Neuronal stem cell (in vitro differentiated cells): ENCODE measurements at regions not wholly inside any gene's neighbourhood (a gene's known extent, or its start where the extent isn't known, plus 50 kb on each side); places are given as distances from the start of the nearest gene placed in this dataset.

ENCODE experiments used
- DNase-seq: peaks from one replicate; pipeline ENCODE4 v3.0.0-alpha.2; 2013; ENCODE audit warnings: low spot score
- H2AFZ ChIP-seq: one replicate; pipeline ENCODE4 v1.6.1; 2013; ENCODE audit warnings: mild to moderate bottlenecking, low read length, inconsistent platforms
- H2AK5ac ChIP-seq: 2 replicates; pipeline ENCODE4 v1.6.1; 2013; ENCODE audit warnings: low read depth, mild to moderate bottlenecking, inconsistent platforms, low read length, moderate library complexity, mixed read lengths
- H2BK120ac ChIP-seq: 2 replicates; pipeline ENCODE4 v1.6.1; 2013; ENCODE audit warnings: low read depth, mild to moderate bottlenecking, inconsistent platforms, low read length, moderate library complexity, mixed read lengths
- H2BK12ac ChIP-seq: one replicate; pipeline ENCODE4 v1.6.1; 2013; ENCODE audit warnings: low read length, inconsistent platforms
- H2BK15ac ChIP-seq: 2 replicates; pipeline ENCODE4 v1.6.1; 2013; ENCODE audit warnings: mild to moderate bottlenecking, low read length, inconsistent platforms, mixed read lengths
- H2BK5ac ChIP-seq: one replicate; pipeline ENCODE4 v1.6.1; 2013; ENCODE audit warnings: inconsistent platforms, mild to moderate bottlenecking, low read length, moderate library complexity
- H3K14ac ChIP-seq: one replicate; pipeline ENCODE4 v1.6.1; 2013; ENCODE audit warnings: low read length, inconsistent platforms
- H3K18ac ChIP-seq: 2 replicates; pipeline ENCODE4 v1.6.1; 2013; ENCODE audit warnings: low read length, inconsistent platforms
- H3K23ac ChIP-seq: 2 replicates; pipeline ENCODE4 v1.6.1; 2013; ENCODE audit warnings: low read depth, mild to moderate bottlenecking, mixed read lengths, low read length, inconsistent platforms; ENCODE audit not compliant: poor library complexity
- H3K27ac ChIP-seq: replicated peaks from 3 replicates; pipeline ENCODE4 v1.5.1; 2013; ENCODE audit warnings: low read length, inconsistent platforms
- H3K27me3 ChIP-seq, 3 experiments: 2 replicates each; pipeline ENCODE4 v1.6.1; 2013; ENCODE audit warnings: low read length in 3 of 3, mild to moderate bottlenecking in 2 of 3, inconsistent platforms in 1 of 3, low read depth in 1 of 3, mixed read lengths in 1 of 3, moderate library complexity in 1 of 3; ENCODE audit not compliant: control insufficient read depth in 3 of 3, insufficient read depth in 3 of 3
- H3K36me3 ChIP-seq, 2 donors: replicated peaks in 1 of 2; 2 replicates each; pipeline ENCODE4 v1.6.1; 2013; ENCODE audit warnings: low read length in 2 of 2; ENCODE audit not compliant: control insufficient read depth in 2 of 2, insufficient read depth in 2 of 2
- H3K4ac ChIP-seq: 2 replicates; pipeline ENCODE4 v1.6.1; 2013; ENCODE audit warnings: inconsistent platforms, mild to moderate bottlenecking, low read length, moderate library complexity
- H3K4me1 ChIP-seq, 2 donors: 1 replicate in 1 of 2; 2 replicates in 1 of 2; pipeline ENCODE4 v1.6.1; 2013; ENCODE audit warnings: low read length in 2 of 2, low read depth in 1 of 2; ENCODE audit not compliant: control insufficient read depth in 2 of 2, insufficient read depth in 1 of 2
- H3K4me2 ChIP-seq: one replicate; pipeline ENCODE4 v1.6.1; 2013; ENCODE audit warnings: mild to moderate bottlenecking, low read length, inconsistent platforms; ENCODE audit not compliant: insufficient read depth, poor library complexity, severe bottlenecking
- H3K4me3 ChIP-seq, 2 donors: 2 replicates each; pipeline ENCODE4 v1.5.1; 2013; ENCODE audit warnings: low read length in 2 of 2, mild to moderate bottlenecking in 2 of 2, inconsistent platforms in 1 of 2, moderate library complexity in 1 of 2
- H3K79me1 ChIP-seq: one replicate; pipeline ENCODE4 v1.6.1; 2013; ENCODE audit warnings: low read depth, mild to moderate bottlenecking, inconsistent platforms, low read length, moderate library complexity
- H3K9ac ChIP-seq: one replicate; pipeline ENCODE4 v1.6.1; 2013; ENCODE audit warnings: mild to moderate bottlenecking, low read depth, low read length, inconsistent platforms; ENCODE audit not compliant: poor library complexity
- H3K9me3 ChIP-seq, 2 donors: replicated peaks in 1 of 2; 2 replicates each; pipeline versions ENCODE3 to v1.6.1; 2013; ENCODE audit warnings: low read length in 2 of 2, mild to moderate bottlenecking in 2 of 2, inconsistent platforms in 1 of 2, low read depth in 1 of 2, mixed read lengths in 1 of 2, moderate library complexity in 1 of 2; ENCODE audit not compliant: control insufficient read depth in 2 of 2, insufficient read depth in 1 of 2
- H4K8ac ChIP-seq: one replicate; pipeline ENCODE4 v1.6.1; 2013; ENCODE audit warnings: low read depth, mild to moderate bottlenecking, inconsistent platforms, low read length, moderate library complexity
- H4K91ac ChIP-seq: one replicate; pipeline ENCODE4 v1.6.1; 2013; ENCODE audit warnings: low read length, low read depth, mild to moderate bottlenecking, inconsistent platforms; ENCODE audit not compliant: poor library complexity
- WGBS, 2 donors: extraction: QIAGEN DNeasy Blood & Tissue Kit; methylation state at CpG; one replicate each; pipeline ENCODE4 v1.1.7; 2013; ENCODE audit warnings: missing lambda C conversion rate in 2 of 2, mixed read lengths in 1 of 2; ENCODE audit not compliant: insufficient read length in 2 of 2, insufficient replicate concordance in 1 of 2; ENCODE audit errors: extremely low coverage in 2 of 2; 5-methylcytosine and 5-hydroxymethylcytosine counted together

- Histone ChIP-seq H3K4me2 (no peak overlapping the region), H2BK12ac (no peak overlapping the region), H2AK5ac (no peak overlapping the region), H3K27ac (no peak overlapping the region), H2BK5ac (no peak overlapping the region), H3K36me3 (no peaks in the 10 kb centered on the region), H3K4me1 (no peaks in the 10 kb centered on the region), H3K79me1 (no peaks in the 10 kb centered on the region), H2BK15ac (no peak overlapping the region), H2BK120ac (no peak overlapping the region), H3K9me3 (no peaks in the 10 kb centered on the region), H4K91ac (no peak overlapping the region), H3K9ac (no peak overlapping the region), H4K8ac (no peak overlapping the region), H3K27me3 (no peaks in the 10 kb centered on the region), H3K18ac (no peak overlapping the region), H3K23ac (no peak overlapping the region), H3K14ac (no peak overlapping the region), H3K4me3 (no peak overlapping the region), H2AFZ (no peak overlapping the region), H3K4ac (no peak overlapping the region)
- WGBS, 2 donors: no CpG with 5 or more reads among the region's 3 CpGs
- no peak for DNase-seq
Measured at GRCh38 chr14:44271006-44271405, 236.1 kb downstream of the FSCB start.

- H2BK15ac ChIP-seq: no peak overlapping the region
- no CpG with 5 or more reads among the region's 2 CpGs for WGBS, 2 donors
- H2AK5ac ChIP-seq: no peak overlapping the region
- H3K9me3 ChIP-seq: no peaks in the 10 kb centered on the region
- no peak overlapping the region for H3K4me2 ChIP-seq
- H3K79me1 ChIP-seq: no peaks in the 10 kb centered on the region
- H2BK120ac ChIP-seq: no peak overlapping the region
- no peak overlapping the region for H3K4ac ChIP-seq
- H3K14ac ChIP-seq: no peak overlapping the region
- no peak overlapping the region for H3K9ac ChIP-seq
- no peak overlapping the region for H2BK12ac ChIP-seq
- no peak overlapping the region for H2BK5ac ChIP-seq
- no peaks in the 10 kb centered on the region for H3K36me3 ChIP-seq
- no peak overlapping the region for H3K4me3 ChIP-seq
- no peaks in the 10 kb centered on the region for H3K27me3 ChIP-seq
- DNase-seq: no peak
- no peaks in the 10 kb centered on the region for H3K4me1 ChIP-seq
- H3K18ac ChIP-seq: no peak overlapping the region
- no peak overlapping the region for H2AFZ ChIP-seq
- no peak overlapping the region for H4K8ac ChIP-seq
- H3K23ac ChIP-seq: no peak overlapping the region
- no peak overlapping the region for H3K27ac ChIP-seq
- no peak overlapping the region for H4K91ac ChIP-seq
Measured at GRCh38 chr14:44265246-44265645, 241.8 kb downstream of the FSCB start.

GRCh38 chr14:44215660-44216059 lies 291.4 kb downstream of the FSCB start:
- Histone ChIP-seq H2BK12ac (no peak overlapping the region), H3K79me1 (no peaks in the 10 kb centered on the region), H2BK5ac (no peak overlapping the region), H2AK5ac (no peak overlapping the region), H3K36me3 (no peaks in the 10 kb centered on the region), H3K4me1 (no peaks in the 10 kb centered on the region), H2BK120ac (no peak overlapping the region), H2BK15ac (no peak overlapping the region), H4K91ac (no peak overlapping the region), H3K18ac (no peak overlapping the region), H3K27ac (no peak overlapping the region), H3K4ac (no peak overlapping the region), H3K9ac (no peak overlapping the region), H3K9me3 (no peaks in the 10 kb centered on the region), H3K27me3 (no peaks in the 10 kb centered on the region), H2AFZ (no peak overlapping the region), H3K14ac (no peak overlapping the region), H4K8ac (no peak overlapping the region), H3K23ac (no peak overlapping the region), H3K4me2 (no peak overlapping the region), H3K4me3 (no peak overlapping the region)
- DNase-seq: no peak

- DNase-seq: no peak
- no peak overlapping the region for H3K23ac ChIP-seq
- H2BK120ac ChIP-seq: no peak overlapping the region
- H2BK15ac ChIP-seq: no peak overlapping the region
- H3K9ac ChIP-seq: no peak overlapping the region
- H2BK12ac ChIP-seq: no peak overlapping the region
- H3K4ac ChIP-seq: no peak overlapping the region
- H3K4me1 ChIP-seq: no peaks in the 10 kb centered on the region
- no peak overlapping the region for H3K4me3 ChIP-seq
- H2BK5ac ChIP-seq: no peak overlapping the region
- H4K91ac ChIP-seq: no peak overlapping the region
- no peak overlapping the region for H3K27ac ChIP-seq
- no peak overlapping the region for H2AFZ ChIP-seq
- no peak overlapping the region for H3K18ac ChIP-seq
- no peak overlapping the region for H4K8ac ChIP-seq
- H3K9me3 ChIP-seq: no peaks in the 10 kb centered on the region
- H3K36me3 ChIP-seq: no peaks in the 10 kb centered on the region
- no CpG with 5 or more reads among the region's 2 CpGs for WGBS, 2 donors
- no peak overlapping the region for H3K14ac ChIP-seq
- no peak overlapping the region for H3K4me2 ChIP-seq
- H3K27me3 ChIP-seq: no peaks in the 10 kb centered on the region
- no peaks in the 10 kb centered on the region for H3K79me1 ChIP-seq
- H2AK5ac ChIP-seq: no peak overlapping the region
Measured at GRCh38 chr14:44211718-44212117, 295.4 kb downstream of the FSCB start.
